ENCODE measurements at regions not wholly inside any gene's neighbourhood (a gene's known extent, or its start where the extent isn't known, plus 50 kb on each side); places are given as distances from the start of the nearest gene placed in this dataset.

DNA sequence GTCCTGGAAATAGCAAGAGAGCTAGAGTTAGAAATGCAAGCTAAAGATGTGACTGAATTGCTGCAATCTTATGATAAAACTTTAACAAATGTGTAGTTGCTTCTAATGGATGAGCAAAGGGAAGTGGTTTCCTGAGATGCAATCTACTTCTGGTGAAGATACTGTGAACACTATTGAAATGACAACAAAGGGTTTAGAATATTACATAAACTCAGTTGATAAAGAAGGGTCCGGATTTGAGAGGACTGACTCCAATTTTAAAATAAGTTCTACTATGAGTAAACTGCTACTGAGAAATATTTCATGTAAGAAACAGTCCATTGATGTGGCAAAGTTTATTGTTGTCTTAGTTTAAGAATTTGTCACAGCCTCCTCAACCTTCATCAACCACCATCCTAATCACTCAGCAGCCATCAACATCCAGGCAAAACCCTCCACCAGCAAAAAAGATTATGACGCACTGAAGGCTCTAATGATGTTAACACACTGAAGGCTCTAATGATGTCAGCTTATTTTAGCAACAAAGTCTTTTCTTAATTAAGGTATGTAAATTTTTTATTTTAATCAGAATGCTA, 376.2 kb downstream of the CDH10 start:
- no peaks in the 10 kb centered on the region for H3K4me1 ChIP-seq (replicated peaks in 1 of 2; ENCODE audit: control insufficient read depth in 2 of 2, insufficient read depth in 2 of 2, low read length in 2 of 2)
- H3K27me3 ChIP-seq (ENCODE audit: control insufficient read depth in 2 of 2, insufficient read depth in 2 of 2, low read length in 2 of 2), result no peaks in the 10 kb centered on the region
- POLR2A ChIA-PET, result no interaction called here
- no peaks in the 10 kb centered on the region for H3K79me2 ChIP-seq (ENCODE audit: control insufficient read depth, insufficient read depth, low read length)
- no peak overlapping the region for H3K27ac ChIP-seq (ENCODE audit: extremely low read depth, low read depth, low read length)
- intact Hi-C loops (cut with micrococcal nuclease), result no loop called here
- H3K9ac ChIP-seq (ENCODE audit: insufficient read depth in 1 of 2, low read depth in 2 of 2, low read length in 2 of 2), result no peak overlapping the region
- CTCF ChIA-PET (ENCODE audit: low intra/inter-chr PET ratio), result no interaction called here
- FAIRE-seq (no peak), ATAC-seq (no peak), DNase-seq (ENCODE audit: extremely low read depth in 1 of 4, low spot score in 3 of 4) (no peak)
- no peaks in the 10 kb centered on the region for H4K20me1 ChIP-seq (replicated peaks; ENCODE audit: control insufficient read depth, insufficient read depth, low read length)
- in situ Hi-C loops (cut with MboI), result no loop called here
- no peak overlapping the region for H3K4me3 ChIP-seq
- BruUV-seq (replicated peaks), result no TSS peak
- no peaks in the 10 kb centered on the region for H3K36me3 ChIP-seq (ENCODE audit: control insufficient read depth, insufficient read depth, low read length)
- H2AFZ ChIP-seq (ENCODE audit: low read depth, low read length), result no peak overlapping the region
- no peak overlapping the region for H3K4me2 ChIP-seq (ENCODE audit: insufficient read depth, low read length)
- H3K9me3 ChIP-seq (replicated peaks; ENCODE audit: control insufficient read depth, insufficient read depth, low read depth, low read length), result no peaks in the 10 kb centered on the region
- WGBS (ENCODE audit: insufficient coverage, low coverage, missing lambda C conversion rate), result 0% methylated on average over 2 of the region's 2 CpGs
- no peaks in the 10 kb centered on the region for H3K9me1 ChIP-seq (ENCODE audit: control insufficient read depth, insufficient read depth, low read length)
- TF ChIP-seq, protein P1, sequence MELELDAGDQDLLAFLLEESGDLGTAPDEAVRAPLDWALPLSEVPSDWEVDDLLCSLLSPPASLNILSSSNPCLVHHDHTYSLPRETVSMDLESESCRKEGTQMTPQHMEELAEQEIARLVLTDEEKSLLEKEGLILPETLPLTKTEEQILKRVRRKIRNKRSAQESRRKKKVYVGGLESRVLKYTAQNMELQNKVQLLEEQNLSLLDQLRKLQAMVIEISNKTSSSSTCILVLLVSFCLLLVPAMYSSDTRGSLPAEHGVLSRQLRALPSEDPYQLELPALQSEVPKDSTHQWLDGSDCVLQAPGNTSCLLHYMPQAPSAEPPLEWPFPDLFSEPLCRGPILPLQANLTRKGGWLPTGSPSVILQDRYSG (tag; conservative IDR thresholded peaks at IDR 0.05; ENCODE audit: low read depth), result no peak
- no peak for TF ChIP-seq TAF7 (tag; IDR thresholded peaks at IDR 0.05)
- no peak for TF ChIP-seq SREBF2 (CRISPR knock-in tag; IDR thresholded peaks at IDR 0.05)
- TF ChIP-seq HMGXB4 (CRISPR knock-in tag; IDR thresholded peaks at IDR 0.05), result no peak
- no peak for TF ChIP-seq CAMTA2 (CRISPR knock-in tag; conservative IDR thresholded peaks at IDR 0.05)
- TF ChIP-seq ZNF354B (CRISPR knock-in tag; IDR thresholded peaks at IDR 0.05), result no peak
- TF ChIP-seq NRF1 (conservative IDR thresholded peaks at IDR 0.05 in 1 of 2, IDR thresholded peaks at IDR 0.05 in 1 of 2), result no peak
- TF ChIP-seq HMG20A (CRISPR knock-in tag; conservative IDR thresholded peaks at IDR 0.05), result no peak
- no peak for TF ChIP-seq ZNF764 (CRISPR knock-in tag; IDR thresholded peaks at IDR 0.05; ENCODE audit: low read depth)
- TF ChIP-seq ZNF668 (CRISPR knock-in tag; IDR thresholded peaks at IDR 0.05), result no peak
- TF ChIP-seq RBFOX2 (IDR thresholded peaks at IDR 0.05; ENCODE audit: low read depth, low read length), result no peak
- no peak for TF ChIP-seq TRIM24 (IDR thresholded peaks at IDR 0.05)
- TF ChIP-seq SMAD2 (IDR thresholded peaks at IDR 0.05; ENCODE audit: low read depth, low read length), result no peak
- no peak for TF ChIP-seq ZNF146 (CRISPR knock-in tag; IDR thresholded peaks at IDR 0.05; ENCODE audit: unreplicated experiment)
- TF ChIP-seq ZNF57 (CRISPR knock-in tag; IDR thresholded peaks at IDR 0.05), result no peak
- TF ChIP-seq CTCF (IDR thresholded peaks at IDR 0.05 in 2 of 3, conservative IDR thresholded peaks at IDR 0.05 in 1 of 3; ENCODE audit: insufficient read depth in 2 of 3, low read depth in 1 of 3, low read length in 3 of 3), result no peak
- no peak for TF ChIP-seq SFPQ (IDR thresholded peaks at IDR 0.05; ENCODE audit: low read depth, low read length)
